HG03432 (cell line): ENCODE measurements at regions not wholly inside any gene's neighbourhood (a gene's known extent, or its start where the extent isn't known, plus 50 kb on each side); places are given as distances from the start of the nearest gene placed in this dataset.

Experiments used
- ATAC-seq: cut with Tn5 transposase; IDR thresholded peaks from one replicate; pipeline ENCODE4 v1.9.1; 2021; ENCODE audit warnings: mild to moderate bottlenecking, moderate library complexity; ENCODE audit not compliant: unreplicated experiment

DNA sequence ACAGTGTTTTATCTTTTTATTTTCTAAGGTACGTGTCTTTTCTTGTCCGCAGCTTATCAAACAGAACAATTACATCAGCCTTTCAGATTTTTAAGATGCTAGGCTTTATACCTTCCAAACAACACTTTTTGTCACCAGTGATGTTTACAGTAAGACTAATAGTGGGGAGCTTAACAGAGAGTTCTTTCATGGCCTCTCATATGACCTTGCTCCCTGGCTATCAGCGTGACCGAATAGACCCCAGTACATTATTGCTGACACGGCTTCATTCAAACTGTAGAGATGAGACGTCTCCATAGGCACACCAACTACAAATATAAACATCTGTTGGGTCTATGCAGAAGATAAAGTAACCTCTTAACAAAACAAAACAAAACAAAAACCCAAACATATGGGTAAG is 477.6 kb upstream of the KCNMB2 start:
- ATAC-seq: no peak

DNA sequence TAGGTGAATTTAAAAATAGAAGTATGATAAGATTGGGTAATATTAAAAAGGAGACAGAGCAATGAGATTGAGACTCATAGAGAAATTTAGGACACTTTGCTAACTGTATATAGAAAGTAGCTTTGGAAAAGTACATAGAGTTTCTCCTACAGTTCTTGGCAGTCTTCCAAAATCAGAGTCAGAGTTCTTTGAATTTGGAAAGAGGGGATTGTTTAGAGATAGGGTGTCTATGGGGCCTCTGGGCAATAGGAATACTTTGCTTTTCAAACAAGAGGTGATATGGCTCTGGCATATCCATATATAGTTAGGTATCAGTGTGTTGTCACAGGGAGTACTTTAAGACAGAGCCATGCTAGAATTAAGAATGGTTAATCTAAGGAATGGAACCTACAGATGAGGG is 477.1 kb upstream of the KCNMB2 start:
- no peak for ATAC-seq

DNA sequence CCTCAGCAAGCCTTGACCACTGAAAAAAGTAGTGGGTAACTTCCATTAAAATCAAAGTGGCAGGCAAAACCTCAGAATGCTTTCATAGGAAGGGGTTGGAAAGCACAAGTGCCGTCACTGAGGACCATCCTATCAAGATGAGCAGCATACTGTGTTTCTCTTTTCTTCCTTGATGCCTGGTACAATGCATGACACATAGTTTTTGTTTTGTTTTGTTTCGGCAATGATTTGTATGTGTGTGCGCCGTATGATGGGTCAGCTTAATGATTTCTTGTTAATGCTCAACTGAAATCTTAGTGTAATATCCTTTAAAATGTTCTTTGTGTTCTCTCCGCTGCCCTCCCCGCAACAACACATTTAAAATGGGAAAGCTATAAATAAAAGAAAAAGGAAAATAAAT is 476.4 kb upstream of the KCNMB2 start:
- ATAC-seq: no peak

- no peak for ATAC-seq
These were observed 475.8 kb upstream of the KCNMB2 start for GRCh38 chr3:178060407-178060806.

DNA sequence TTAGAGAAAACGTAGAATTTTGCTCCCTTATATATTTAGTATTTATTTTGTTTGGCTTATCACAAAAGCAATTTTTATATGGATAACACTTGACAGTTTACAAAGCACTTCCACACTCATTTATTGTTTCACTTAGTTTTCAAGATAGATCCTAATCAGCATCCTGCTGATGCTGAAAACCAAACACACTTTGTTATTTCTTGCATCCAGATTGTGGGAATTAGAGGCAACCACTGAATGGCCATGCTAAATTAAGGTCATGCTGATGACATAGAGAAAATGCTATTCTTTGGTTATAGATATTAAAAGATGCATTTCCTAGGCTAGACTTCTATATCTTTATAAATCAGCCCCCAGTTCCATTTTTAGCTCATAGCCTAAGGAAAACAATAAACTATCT is 474.1 kb upstream of the KCNMB2 start:
- ATAC-seq: no peak

DNA sequence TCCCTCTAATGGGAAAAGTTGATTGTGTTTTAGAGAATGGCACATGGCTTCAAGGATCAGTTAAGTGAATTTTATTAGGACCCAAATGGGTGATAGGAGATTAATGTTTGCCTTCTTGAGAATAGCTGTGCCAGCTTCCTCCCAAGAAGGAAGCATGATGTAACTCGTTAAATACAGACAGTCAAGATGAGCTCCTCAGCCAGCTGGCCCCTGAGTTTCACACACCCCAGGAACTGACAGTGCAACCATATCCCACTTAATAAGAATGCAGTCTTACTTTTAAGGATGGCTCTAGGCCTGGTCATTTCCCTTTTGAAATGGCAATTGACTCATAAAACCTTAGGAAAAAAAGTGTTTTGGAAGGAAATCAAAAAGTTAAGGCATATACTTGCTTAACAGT is 472.8 kb upstream of the KCNMB2 start:
- no peak for ATAC-seq

DNA sequence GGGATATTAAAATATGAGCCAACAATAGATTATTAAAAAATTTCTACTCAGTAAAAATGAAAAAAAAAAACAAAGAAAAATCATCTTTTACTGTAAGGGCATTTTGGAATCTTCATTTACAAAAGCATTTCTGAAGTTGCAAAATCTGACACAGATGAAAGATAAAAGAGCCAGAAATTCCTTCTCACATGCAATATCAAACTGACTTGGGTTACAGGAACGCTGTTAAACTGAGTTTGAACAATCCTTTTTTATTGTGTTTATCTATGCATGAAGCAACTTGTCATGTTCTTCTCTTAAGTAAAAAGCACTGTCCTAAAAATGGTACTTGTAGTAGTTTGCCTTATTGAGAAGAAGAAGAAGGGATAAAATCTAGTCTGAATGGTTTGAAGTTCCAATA is 468.5 kb upstream of the KCNMB2 start:
- no peak for ATAC-seq

GRCh38 chr3:178072391-178073305 is 463.6 kb upstream of the KCNMB2 start:
- no peak for ATAC-seq

- ATAC-seq: no peak
These were observed 462.9 kb upstream of the KCNMB2 start for GRCh38 chr3:178073366-178073765.

GRCh38 chr3:178075344-178075743 is 460.9 kb upstream of the KCNMB2 start:
- no peak for ATAC-seq

- ATAC-seq: no peak
These were observed 457.3 kb upstream of the KCNMB2 start for GRCh38 chr3:178078953-178079352.

DNA sequence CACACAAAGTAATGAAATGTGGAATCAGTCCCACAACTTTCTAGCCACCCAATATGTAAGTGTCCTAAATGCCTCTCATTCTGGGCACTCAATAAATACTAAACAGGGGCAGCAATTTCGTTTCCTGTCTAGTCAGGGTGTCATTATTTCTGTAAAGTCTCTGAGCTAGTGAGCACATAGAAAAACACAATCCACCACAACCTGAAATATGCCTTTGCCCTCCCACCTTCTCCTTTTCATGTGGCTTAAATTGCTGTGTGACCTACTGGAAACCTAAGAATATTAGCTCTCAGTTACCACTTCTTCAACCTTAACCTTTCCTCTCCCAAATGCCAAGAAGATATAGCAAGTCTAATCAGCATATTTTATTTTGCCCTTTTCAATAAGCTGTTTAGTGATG is 456.3 kb upstream of the KCNMB2 start:
- no peak for ATAC-seq

- ATAC-seq: no peak
These were observed 453.8 kb upstream of the KCNMB2 start for GRCh38 chr3:178082326-178082906.

- ATAC-seq: no peak
These were observed 452.1 kb upstream of the KCNMB2 start for GRCh38 chr3:178083906-178084866.

GRCh38 chr3:178084938-178085816 is 451.1 kb upstream of the KCNMB2 start:
- ATAC-seq: no peak

- no peak for ATAC-seq
These were observed 450.5 kb upstream of the KCNMB2 start for GRCh38 chr3:178085817-178086123.

DNA sequence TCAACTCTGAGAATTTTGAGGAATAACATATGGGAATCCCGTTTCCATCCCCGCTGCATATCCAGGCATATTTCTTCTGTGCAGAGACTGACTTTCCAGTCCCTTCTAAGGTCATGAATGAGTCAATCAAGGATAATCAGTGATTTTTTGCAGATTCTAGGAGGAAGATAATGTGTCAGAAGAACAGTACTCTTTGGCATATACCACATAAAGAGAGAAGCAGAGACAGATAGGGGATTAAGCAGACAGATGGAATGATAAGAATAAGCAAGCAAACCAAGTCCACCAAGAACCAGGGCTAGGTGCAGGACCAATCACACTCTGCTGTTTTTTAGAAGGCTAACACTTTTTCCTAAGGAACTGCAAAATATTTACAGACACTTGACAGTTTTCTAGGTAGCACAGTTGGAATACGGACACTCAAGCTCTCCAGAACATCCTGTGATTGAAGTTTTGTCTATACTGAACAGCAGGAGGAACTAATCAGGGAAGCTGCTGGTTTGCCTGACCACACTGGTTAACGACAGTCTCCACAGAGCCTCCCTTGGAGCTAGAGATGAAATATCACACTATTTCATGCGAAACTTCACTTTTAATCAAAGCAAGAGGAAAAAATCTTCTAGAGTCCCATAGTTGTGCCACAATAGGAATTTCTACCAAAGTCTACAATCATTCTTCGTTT is 450.0 kb upstream of the KCNMB2 start:
- no peak for ATAC-seq

DNA sequence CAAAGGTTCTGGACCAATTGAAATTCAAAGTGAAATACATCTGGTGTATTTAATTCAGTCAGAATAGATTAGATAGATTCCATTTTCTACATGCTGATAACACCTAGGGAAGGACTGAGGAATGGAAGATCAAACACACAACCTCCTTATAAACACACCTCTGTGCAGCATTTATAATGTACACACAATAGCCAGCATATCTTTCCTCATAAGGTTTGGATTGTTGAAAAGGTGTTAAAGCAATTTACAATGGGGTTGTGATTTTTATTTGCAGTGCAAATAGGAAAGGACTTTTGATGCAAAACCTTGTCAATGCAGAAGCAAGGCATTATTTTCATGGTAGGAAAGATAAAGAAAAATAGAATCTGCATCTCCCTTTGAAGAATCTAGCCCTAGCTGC is 448.9 kb upstream of the KCNMB2 start:
- ATAC-seq: no peak

DNA sequence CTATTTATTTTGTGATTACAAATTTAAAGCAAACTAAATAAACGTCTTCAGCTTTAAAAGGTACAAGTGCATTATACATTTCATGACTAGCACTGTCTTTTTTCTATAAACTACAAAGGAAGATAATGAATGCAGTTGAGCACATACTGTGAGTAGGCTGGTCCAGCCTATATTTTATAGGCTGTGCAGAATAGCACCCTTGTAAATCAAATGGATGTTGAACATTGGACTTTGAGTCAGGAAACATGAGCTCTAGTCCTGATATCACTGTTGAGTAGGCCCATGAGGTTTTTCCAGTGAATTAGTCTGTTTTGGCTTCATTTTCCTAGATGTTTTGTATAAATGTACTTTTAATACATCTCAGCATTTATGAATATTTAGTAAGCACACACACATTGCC is 447.3 kb upstream of the KCNMB2 start:
- no peak for ATAC-seq

DNA sequence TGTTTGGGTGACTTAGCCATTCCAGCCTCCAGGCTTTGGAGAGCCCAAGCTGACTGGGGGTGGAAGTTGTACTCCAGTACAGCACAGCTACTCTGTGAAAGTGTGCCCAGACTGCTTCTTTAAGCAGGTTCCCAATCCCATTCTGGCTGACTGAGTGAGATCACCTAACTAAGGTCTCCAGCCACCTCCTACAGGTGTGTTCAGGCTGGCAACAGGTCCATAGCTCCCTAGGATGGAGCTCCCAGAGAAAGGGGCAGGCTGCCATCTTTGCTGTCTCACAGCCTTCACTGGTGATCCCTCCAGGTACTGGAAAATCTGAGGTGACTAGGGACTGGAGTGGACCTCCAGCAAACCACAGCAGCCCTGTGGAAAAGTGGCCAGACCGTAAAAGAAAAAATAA is 445.3 kb upstream of the KCNMB2 start:
- no peak for ATAC-seq
